HG02885 (cell line): ENCODE measurements at regions not wholly inside any gene's neighbourhood (a gene's known extent, or its start where the extent isn't known, plus 50 kb on each side); places are given as distances from the start of the nearest gene placed in this dataset.

Experiments
- ATAC-seq: cut with Tn5 transposase; IDR thresholded peaks from one replicate; pipeline ENCODE4 v1.9.1; 2021; ENCODE audit warnings: mild to moderate bottlenecking; ENCODE audit not compliant: unreplicated experiment, poor library complexity

DNA sequence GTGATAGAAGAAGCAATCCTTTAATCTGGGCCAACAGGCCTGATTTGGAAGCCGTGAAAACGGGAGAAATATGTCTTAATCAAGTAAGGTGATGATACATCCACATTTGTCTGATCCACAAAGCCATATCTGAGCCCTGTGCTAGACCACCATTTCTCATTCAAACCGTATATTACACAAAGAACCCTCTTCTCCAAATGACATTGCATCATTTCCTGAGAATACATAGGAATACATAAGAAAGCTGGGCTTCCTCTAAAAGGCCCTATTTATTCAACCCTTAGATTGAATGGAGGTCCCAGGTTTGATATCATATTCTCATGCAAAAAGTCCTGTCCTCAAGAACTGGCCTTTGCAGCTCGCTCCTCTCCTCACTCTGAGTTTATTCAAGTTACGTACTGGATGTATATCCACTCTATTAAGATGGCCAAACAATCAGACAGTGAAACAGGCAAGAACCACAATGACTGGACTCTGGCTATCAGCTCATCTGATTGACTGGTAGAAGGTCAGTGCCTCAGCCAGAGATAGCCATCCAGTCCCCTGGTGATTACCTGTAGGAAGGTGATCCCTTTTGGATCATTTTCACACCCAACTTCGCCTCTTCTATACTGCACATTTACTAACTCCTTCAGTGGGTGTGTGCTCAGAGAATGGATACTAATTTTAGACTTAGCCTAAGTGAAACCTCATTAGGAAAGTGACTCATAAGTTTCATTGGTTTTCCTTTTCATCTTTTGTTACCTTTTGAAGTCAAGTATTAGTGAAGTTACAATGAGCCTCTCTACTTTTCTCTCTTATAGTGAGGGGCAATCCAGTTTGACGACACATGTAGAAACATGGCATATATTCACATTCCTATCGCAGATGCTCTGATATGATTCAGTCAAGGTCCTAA is 167.6 kb upstream of the WWC1 start:
- peak; percentile 94 for ATAC-seq

DNA sequence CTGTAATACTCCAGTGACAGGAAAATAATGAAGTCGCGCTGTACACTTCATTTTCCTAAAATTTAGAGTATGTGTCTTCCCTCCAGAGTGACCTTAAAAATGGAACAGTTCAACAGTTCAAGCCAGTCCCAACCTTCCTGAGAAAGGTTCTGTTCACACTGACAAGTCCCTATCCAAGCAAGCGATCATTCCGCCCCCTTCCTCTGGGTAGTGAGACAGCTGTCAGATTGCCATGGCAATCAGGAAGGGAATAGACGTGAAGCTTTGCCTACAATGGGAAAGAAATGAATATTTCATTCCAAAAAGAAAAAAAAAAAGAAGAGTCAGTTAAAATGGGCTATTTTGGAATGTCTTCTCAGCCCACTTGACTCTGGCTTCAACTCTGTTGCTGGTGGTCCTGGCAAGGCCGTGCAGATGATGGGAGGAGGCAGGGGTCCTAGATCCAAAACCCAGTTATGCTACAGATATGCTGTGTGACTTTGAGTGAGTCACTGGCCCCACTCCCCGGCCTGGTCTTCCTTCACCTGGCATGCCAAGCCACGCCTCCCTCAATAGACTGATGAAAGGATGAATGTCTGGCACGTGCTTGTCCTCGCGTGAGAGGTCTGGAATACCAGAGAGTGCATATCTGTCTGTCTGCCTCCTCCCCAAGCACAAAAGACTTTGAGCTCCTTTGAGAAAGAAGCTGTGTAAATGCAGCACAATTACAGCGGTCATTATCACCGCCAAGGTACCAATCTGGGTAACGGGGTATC is 165.8 kb upstream of the WWC1 start:
- no peak for ATAC-seq

DNA sequence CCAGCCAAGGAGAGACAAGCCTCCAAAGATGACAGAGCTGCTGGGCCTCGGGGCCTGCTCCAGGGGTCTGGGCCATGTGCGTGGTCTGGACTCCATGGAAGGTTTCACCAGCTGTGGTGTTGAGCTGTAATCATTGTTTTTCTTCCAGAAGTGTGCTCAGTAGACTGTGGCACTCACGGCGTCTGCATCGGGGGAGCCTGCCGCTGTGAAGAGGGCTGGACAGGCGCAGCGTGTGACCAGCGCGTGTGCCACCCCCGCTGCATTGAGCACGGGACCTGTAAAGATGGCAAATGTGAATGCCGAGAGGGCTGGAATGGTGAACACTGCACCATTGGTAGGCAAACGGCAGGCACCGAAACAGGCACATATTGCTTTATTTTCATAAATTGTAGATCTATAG is 164.8 kb upstream of the WWC1 start:
- no peak for ATAC-seq

DNA sequence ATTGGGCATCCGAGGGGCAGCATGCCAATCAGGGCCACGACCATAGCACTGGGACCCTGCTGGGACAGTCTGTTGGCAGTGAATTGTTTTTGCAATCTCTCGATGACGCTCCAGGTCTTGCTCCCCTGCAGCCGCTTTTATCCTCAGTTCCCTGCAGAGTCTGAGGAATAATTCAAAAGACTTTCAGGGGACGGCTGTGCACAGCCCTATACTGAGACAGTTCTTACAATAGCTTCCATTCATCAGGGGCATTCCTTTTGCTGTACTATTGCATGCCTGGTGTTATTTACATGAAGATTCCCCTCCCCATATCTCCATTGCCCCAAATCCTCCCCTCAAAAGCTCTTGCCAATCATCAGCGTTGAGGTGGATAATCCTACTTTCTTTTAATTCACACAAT is 163.3 kb upstream of the WWC1 start:
- no peak for ATAC-seq

DNA sequence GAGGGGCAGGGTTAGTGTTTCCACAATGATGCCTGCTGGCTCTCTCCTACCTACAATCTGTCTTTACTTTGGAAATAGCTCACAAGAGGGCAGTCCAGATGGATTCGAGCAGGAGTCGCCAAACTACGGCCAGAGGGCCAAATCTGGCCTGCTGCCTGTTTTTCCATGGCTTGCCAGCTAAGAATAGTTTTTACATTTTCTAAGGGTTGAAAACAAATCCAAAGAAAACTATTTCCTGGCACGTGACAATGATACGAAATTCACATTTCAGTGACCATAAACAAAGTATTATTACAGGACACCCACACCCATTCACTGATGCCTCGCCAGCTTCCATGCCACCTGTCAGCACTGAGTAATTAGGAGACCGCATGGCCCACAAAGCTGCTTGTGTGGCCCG is 162.9 kb upstream of the WWC1 start:
- no peak for ATAC-seq

- ATAC-seq = no peak
Observed at GRCh38 chr5:168131519-168131918, 159.9 kb upstream of the WWC1 start.

GRCh38 chr5:168132241-168132641 is 159.2 kb upstream of the WWC1 start:
- no peak for ATAC-seq

GRCh38 chr5:168135897-168136296 is 155.5 kb upstream of the WWC1 start:
- ATAC-seq = peak; percentile 97

- ATAC-seq = peak; percentile 30
Observed at GRCh38 chr5:168136340-168136739, 155.1 kb upstream of the WWC1 start.

DNA sequence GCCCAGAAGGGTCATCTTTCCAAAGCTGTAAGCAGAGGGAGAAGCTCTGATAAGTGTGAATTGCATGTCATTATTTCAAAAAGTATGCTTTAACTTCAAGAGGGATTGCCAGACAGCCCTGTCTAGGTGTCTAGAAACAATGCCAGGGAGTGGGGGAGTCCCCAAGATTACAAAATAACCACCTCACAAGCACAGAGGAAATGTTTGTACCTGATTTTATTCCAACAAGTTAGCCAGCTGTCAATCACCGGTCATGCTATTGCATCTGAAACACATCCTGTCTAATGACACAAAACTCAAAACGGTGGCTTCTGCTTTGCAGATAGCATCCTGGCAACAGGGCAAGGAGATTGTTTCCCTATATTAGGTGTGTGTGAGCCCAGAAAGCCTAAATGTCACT is 154.2 kb upstream of the WWC1 start:
- ATAC-seq = peak; percentile 47

GRCh38 chr5:168140241-168140640 is 151.2 kb upstream of the WWC1 start:
- ATAC-seq = no peak

DNA sequence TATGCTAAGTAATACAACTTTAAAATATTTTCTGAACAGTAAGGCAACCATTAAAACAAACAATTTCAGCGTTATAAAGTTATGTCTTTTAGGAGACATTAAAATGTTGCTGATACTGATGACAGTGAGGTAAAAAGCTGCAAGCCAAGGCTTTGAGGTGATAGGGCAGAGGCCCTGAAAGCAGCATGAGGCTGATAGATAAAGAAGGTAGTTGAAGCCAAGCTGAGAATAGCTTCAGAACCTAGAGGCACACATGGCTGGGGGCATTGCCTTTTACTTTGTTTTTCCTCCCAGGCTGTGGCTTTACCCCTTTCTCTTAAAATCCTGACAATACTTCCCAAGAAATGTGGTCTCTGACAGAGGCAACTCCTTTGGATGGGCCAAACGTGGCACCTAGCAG is 149.0 kb upstream of the WWC1 start:
- no peak for ATAC-seq

DNA sequence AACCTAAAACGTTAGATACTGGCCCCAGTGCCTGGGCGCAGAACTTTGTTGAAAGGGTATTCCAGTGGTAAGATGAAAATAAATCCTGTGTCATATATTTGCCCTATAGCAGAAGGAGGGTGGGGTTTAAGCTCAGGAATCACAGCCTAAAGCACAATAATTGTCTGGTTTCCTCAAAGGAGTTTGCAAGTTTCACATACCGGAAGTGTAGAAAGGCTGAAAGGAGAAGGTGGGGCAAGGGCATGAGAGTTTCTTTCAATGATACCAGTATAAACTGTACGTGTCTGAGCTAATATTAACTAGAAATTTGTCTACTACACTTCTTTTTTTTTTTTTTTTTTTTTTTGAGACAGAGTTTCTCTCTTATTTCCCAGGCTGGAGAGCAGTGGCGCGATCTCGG is 147.9 kb upstream of the WWC1 start:
- peak; percentile 60 for ATAC-seq

GRCh38 chr5:168147106-168147505 is 144.3 kb upstream of the WWC1 start:
- ATAC-seq = no peak

DNA sequence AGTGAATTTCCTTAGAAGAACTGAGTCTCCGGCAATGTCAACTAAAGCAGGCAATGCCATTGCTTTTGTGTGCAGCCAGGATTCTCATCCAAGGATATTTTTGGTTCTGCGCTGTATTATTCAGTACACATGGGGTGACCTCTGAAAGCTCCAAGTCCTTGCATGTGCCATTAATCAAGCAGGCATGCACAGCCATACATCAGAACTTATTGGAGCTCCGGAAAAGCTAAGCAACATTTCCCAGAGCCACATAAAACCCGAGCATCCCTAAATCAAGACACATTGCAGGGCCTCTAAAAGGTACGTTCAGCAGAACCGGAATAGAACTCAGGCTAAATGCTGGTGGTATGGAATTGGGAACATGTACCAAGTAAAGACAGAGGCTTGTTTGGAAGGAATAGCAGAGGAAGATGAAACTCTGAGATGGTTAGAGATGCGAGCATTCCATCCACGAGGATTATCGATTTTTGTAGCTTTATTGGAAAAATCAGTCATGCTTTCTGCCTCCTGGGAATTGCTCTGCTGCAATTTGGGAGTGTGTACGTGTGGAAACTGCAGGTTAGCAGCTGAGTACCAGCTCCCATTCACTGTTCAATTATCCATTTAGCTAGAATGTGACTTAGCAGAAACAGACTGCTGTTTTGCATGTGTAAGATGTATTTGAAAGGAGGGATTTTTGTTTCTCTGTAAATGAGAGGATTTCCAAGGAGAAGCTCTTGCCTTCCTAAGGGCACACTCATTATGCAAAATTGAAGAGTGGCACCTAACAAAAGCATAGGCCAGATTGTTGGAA is 143.7 kb upstream of the WWC1 start:
- no peak for ATAC-seq

DNA sequence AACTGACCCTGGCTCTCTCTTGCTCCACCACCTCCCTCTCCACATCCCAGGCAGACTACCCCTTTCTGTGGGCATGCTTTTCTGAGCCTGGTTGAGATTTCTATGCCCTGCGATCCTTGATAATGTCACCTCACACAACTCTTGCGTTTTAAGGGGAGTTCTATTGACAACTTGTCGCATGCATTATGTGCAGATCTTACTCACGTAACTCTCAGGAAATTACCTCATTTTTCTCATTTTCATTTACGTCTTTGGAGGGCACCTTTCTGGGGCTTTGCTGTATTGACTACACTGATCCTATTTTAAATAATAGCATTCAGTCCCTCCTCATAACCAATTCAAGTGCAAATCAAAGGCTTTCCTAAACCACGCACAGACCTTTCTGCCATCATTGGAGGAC is 140.4 kb upstream of the WWC1 start:
- peak; percentile 52 for ATAC-seq

- ATAC-seq = peak; percentile 74
Observed at GRCh38 chr5:168152660-168153059, 138.8 kb upstream of the WWC1 start.

- no peak for ATAC-seq
Observed at GRCh38 chr5:168153263-168153875, 138.1 kb upstream of the WWC1 start.

GRCh38 chr5:168153876-168154270 is 137.6 kb upstream of the WWC1 start:
- no peak for ATAC-seq

- no peak for ATAC-seq
Observed at GRCh38 chr5:168155585-168155984, 135.9 kb upstream of the WWC1 start.
